Activated CD4-positive, alpha-beta T cell treated with anti-CD3 and anti-CD28 coated beads, Interleukin-2, amount 50 U/mL, for 4 hours (primary cell): ENCODE measurements at regions not wholly inside any gene's neighbourhood (a gene's known extent, or its start where the extent isn't known, plus 50 kb on each side); places are given as distances from the start of the nearest gene placed in this dataset.
"Not testable (repeated sequence)": the region's sequence is repeated elsewhere in the genome, so short reads cannot be mapped to it uniquely, and the experiment has no call there.

ENCODE experiments used
- DNase-seq, 2 experiments: peaks; one replicate each; pipeline ENCODE4 v3.0.0-alpha.2; 2020

DNA sequence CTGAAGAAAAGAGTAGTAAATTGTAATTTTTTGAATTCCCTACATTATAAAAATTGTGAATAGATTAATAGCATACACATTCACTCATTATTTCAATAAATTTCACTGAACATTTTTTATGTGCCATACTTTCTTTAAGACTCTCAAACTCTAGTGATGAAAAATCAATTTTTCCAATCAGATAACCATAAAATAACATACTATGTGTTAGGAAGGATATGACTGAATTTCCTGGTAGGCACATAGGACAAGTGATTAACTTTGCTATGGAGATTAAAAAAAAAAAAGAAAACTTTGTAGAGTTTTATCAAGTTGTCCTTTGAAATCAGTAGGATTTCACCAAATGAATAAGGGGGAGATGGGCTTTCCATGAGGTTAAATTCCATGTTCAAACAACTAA is 1597.3 kb upstream of the LRRTM3 start:
- DNase-seq, result no peak

DNA sequence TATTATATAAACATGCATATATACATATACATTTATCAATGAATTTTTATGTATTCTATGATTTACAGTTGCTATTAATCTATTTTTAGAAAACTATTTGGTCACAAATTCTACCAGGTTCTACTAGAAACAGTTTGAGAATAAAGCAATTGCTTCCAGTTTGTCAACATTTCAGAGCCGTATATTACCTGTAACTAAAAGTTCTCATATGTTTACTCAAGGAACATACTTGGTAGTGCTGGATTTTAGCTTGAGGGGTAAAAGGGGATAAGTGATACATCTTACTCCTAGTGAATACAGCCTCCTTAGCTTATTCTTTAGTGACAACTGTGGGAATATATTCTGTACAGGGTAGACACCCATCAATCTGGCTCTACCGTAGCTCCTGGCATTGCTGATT is 1590.5 kb upstream of the LRRTM3 start:
- DNase-seq, result no peak

DNA sequence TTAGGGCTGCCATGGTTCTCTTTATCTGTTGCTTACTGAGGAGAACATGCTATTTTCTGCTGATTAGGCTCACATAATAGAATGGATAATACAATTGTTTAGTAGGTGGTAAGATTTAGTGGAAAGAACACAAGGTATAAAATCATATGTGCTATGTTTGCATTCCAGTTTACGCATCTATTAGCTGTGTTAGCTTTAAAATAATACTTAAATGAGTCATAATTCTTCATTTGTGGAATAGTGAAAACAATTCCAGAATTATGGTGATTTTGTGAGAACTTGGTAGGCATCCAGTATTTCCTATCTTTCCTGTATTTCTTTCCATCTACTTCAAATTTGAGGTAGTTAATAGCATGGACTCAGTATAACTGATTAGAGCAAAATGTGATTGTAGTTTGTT is 1585.5 kb upstream of the LRRTM3 start:
- no peak for DNase-seq

GRCh38 chr10:65341323-65341925 is 1584.4 kb upstream of the LRRTM3 start:
- no peak for DNase-seq

- no peak for DNase-seq
Measured at GRCh38 chr10:65342245-65342644, 1583.6 kb upstream of the LRRTM3 start.

DNA sequence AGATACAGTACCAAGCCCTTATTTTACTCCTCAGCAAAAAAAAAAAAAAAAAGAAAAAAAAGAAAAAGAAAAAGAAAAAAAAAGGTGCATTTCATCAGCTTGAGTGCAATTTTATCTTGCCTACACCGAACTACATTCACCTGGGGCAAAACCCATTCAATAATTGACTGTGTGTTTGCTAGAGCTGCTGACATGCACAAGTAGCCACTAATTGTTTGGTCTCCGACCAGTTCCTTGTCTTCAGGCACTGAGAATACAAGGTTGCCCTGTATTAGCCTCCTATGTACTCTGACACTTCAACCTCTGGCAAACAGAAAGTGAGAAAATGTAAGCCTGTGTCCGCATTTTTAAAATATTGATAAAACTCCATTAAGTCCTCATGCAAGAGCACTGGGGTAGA is 1579.4 kb upstream of the LRRTM3 start:
- DNase-seq, result no peak

GRCh38 chr10:65348637-65349036 is 1577.2 kb upstream of the LRRTM3 start:
- no peak for DNase-seq

DNA sequence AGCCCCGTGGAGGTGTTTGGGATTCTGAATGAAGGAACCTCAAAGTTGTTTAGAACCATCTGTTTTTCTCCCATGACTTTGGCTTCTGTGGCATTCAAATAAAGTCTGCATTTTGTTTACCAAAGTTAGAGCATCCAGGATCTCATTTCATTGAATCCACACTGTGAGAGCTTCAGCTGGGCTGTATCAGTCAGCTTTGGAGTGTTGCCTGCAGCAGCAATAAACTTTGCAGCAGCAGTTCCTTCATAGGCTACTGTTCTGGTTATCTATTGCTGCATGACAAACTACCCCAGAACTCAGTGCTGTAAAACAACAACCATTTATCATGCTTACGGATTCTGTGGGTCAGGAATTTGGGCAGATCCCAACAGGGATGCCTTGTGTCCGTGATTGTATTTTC is 1575.2 kb upstream of the LRRTM3 start:
- DNase-seq, result no peak

GRCh38 chr10:65355141-65355680 is 1570.6 kb upstream of the LRRTM3 start:
- no peak for DNase-seq

GRCh38 chr10:65358565-65358964 is 1567.3 kb upstream of the LRRTM3 start:
- DNase-seq, result no peak

GRCh38 chr10:65360497-65360896 is 1565.3 kb upstream of the LRRTM3 start:
- no peak for DNase-seq

- no peak for DNase-seq
Measured at GRCh38 chr10:65365878-65366277, 1560.0 kb upstream of the LRRTM3 start.

GRCh38 chr10:65367706-65368105 is 1558.1 kb upstream of the LRRTM3 start:
- no peak for DNase-seq

GRCh38 chr10:65375528-65375927 is 1550.3 kb upstream of the LRRTM3 start:
- DNase-seq, result no peak

DNA sequence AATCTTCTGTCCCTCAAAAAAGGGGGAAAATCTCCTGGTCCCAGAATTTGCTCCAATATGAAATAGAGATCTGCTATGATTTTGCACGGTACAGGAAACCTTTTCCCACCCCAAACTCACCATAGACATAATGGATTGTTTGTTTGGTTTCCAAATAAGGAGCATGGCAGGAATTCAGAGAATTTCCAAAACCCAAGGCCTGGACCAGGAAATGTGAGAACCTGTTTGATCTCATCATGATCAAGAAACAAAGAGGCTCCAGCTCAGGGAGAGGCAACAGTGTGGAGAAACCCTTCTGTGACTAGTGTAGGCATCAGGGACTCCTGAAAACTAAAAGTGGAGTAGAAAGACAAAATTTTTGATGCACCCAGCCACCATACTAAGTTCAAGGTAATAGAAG is 1548.1 kb upstream of the LRRTM3 start:
- no peak for DNase-seq

DNA sequence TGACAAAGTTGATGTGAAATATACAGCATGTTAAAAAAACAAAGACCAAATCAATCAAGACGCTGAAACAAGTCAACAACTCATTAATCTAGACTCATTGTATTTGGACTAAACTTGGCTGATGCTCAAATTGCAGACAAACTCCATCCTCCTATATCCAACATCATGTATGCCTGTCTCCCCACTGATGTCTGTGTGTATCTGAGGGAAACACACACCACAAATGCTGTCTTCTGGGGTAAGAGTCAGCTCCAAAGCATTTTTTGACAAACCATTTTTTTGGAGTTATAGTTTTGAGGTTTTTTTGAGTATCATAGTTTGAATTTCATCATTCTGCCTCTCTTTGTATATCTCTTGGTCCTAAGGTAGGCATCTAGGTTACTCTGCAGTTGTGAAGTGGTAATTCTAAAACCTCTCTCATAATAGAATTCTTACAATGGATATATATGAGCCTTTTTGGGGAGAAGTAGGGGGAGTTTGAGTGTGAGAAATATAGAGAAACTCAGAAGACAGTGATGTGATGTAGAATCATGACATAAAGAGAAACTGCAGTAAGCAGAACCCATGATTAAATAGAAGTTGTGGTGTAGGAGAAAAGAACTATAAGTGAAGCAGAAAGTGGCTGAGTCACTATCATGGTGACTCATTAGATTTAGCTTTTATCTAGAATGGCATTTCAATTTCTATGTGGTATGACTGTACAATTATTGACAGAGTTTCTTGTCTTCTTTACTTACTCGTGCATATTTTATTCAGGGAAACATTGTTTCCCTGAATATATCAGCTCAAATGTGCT is 1531.1 kb upstream of the LRRTM3 start:
- no peak for DNase-seq

DNA sequence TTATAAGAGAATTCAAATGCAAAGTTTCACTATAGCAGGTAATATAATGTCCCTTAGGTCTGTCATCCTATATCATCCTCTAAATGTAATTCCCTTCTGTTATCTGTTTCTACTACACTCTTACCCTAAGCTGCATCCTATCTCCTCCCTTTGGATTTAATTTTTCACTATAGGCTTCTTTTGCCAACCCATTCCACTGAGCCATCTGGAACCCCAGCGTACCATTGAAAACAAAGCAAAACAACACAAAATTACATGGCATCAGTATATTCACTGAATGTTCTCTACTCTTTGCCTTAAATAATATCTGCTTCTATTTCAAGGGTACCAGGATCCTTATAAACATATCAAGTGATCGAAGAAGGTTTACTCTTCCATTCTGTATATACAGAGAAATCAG is 1530.2 kb upstream of the LRRTM3 start:
- no peak for DNase-seq

GRCh38 chr10:65396997-65397396 is 1528.8 kb upstream of the LRRTM3 start:
- no peak for DNase-seq

GRCh38 chr10:65408401-65408800 is 1517.4 kb upstream of the LRRTM3 start:
- DNase-seq, result no peak

GRCh38 chr10:65413001-65413400 is 1512.8 kb upstream of the LRRTM3 start:
- DNase-seq, result no peak

DNA sequence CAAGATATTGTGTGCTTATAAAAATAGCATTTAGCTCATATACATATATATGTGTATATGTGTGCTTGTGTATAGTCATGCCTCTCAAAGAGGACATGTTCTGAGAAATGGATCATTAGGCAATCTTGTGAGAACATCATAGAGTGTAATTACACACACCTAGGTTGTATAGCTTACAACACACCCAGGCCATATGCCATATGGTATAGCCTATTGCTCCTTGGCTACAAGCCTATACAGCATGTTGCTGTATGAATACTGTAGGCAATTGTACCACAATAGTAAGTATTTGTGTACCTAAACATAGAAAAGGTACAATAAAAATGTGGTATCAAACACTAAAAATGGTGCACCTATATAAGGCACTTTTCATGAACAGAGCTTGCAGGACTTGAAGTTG is 1510.5 kb upstream of the LRRTM3 start:
- DNase-seq, result no peak

- no peak for DNase-seq
Measured at GRCh38 chr10:65416094-65416493, 1509.7 kb upstream of the LRRTM3 start.

DNA sequence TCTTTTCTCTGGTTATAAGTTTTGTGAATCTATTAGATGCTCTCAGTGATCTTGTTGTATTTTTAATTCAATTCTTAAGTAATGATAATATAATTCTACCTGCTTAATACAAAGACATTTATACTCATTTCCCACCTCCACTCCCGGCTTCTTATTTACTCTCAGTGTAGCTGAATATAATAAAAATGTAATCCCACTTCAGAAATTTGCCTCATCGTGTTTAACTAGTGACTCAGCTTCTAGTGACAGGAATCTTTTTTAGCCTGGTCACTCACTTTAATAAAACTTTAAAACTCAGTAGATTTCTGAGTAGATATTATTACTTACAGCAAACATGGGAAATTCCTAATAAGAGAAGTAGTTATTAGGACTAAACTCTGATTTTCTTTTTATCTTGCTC is 1506.2 kb upstream of the LRRTM3 start:
- no peak for DNase-seq

- DNase-seq, result no peak
Measured at GRCh38 chr10:65423043-65423442, 1502.8 kb upstream of the LRRTM3 start.

DNA sequence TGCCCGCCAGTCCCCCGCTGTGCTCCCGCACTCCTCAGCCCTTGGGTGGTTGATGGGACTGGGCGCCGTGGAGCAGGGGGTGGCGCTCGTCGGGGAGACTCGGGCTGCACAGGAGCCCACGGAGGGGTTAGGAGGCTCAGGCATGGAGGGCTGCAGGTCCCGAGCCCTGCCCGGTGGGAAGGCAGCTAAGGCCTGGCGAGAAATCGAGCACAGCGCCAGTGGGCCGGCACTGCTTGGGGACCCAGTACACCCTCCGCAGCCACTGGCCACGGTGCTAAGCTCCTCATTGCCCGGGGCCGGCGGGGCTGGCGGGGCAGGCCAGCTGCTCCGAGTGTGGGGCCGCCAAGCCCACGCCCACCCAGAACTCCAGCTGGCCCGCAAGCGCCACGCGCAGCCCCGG is 1496.5 kb upstream of the LRRTM3 start:
- DNase-seq, result not testable (repeated sequence)
